GM23248 (cell line): ENCODE measurements at regions not wholly inside any gene's neighbourhood (a gene's known extent, or its start where the extent isn't known, plus 50 kb on each side); places are given as distances from the start of the nearest gene placed in this dataset.

Source experiments
- DNase-seq: peaks from one replicate; pipeline ENCODE4 v3.0.0-alpha.2; 2015
- H2AFZ ChIP-seq: fragments of 200-600 bp; sonication (generic); 2 replicates; pipeline ENCODE4 v1.6.1; 2016; ENCODE audit warnings: antibody characterized with exemption
- H3F3A ChIP-seq: fragments of 200-600 bp; sonication (generic); 2 replicates; pipeline ENCODE4 v1.6.1; 2016; ENCODE audit warnings: mild to moderate bottlenecking, antibody characterized with exemption, mixed run types; ENCODE audit not compliant: insufficient read depth
- H3K27ac ChIP-seq: fragments of 200-600 bp; sonication (generic); 2 replicates; pipeline ENCODE4 v1.5.1; 2016; ENCODE audit warnings: mild to moderate bottlenecking
- H3K27me3 ChIP-seq: fragments of 200-600 bp; sonication (generic); replicated peaks from 2 replicates; pipeline ENCODE4 v1.6.1; 2016; ENCODE audit warnings: mild to moderate bottlenecking; ENCODE audit not compliant: insufficient read depth
- H3K36me3 ChIP-seq: fragments of 200-600 bp; sonication (generic); 2 replicates; pipeline ENCODE4 v1.6.1; 2016; ENCODE audit warnings: low read depth, mild to moderate bottlenecking
- H3K4me1 ChIP-seq: fragments of 200-600 bp; sonication (generic); 2 replicates; pipeline ENCODE4 v1.6.1; 2016; ENCODE audit warnings: mild to moderate bottlenecking; ENCODE audit not compliant: insufficient read depth
- H3K4me2 ChIP-seq: fragments of 200-600 bp; sonication (generic); one replicate; pipeline ENCODE4 v1.6.1; 2016; ENCODE audit warnings: mild to moderate bottlenecking; ENCODE audit not compliant: unreplicated experiment
- H3K4me3 ChIP-seq: fragments of 200-600 bp; sonication (generic); 2 replicates; pipeline ENCODE4 v1.5.1; 2016; ENCODE audit warnings: mild to moderate bottlenecking
- H3K79me2 ChIP-seq: fragments of 200-600 bp; sonication (generic); 2 replicates; pipeline ENCODE4 v1.6.1; 2016; ENCODE audit warnings: mild to moderate bottlenecking; ENCODE audit not compliant: insufficient read depth
- H3K9ac ChIP-seq: fragments of 200-600 bp; sonication (generic); 2 replicates; pipeline ENCODE4 v1.6.1; 2016; ENCODE audit warnings: mild to moderate bottlenecking
- H3K9me2 ChIP-seq: fragments of 200-600 bp; sonication (generic); 2 replicates; pipeline ENCODE4 v1.6.1; 2016; ENCODE audit warnings: mixed run types, mild to moderate bottlenecking, moderate library complexity; ENCODE audit not compliant: insufficient read depth
- H3K9me3 ChIP-seq: fragments of 200-600 bp; sonication (generic); one replicate; pipeline ENCODE4 v1.6.1; 2017; ENCODE audit warnings: low read depth
- H4K20me1 ChIP-seq: fragments of 200-600 bp; sonication (generic); 2 replicates; pipeline ENCODE4 v1.6.0; 2016; ENCODE audit not compliant: insufficient read depth
- EZH2 ChIP-seq: fragments of 200-600 bp; sonication (generic); IDR thresholded peaks from 2 replicates; pipeline ENCODE4 v1.6.1; 2018; ENCODE audit warnings: antibody characterized with exemption, mild to moderate bottlenecking; ENCODE audit not compliant: insufficient read depth, poor library complexity, severe bottlenecking
- EZH2phosphoT487 ChIP-seq: fragments of 200-600 bp; sonication (generic); IDR thresholded peaks from 2 replicates; pipeline ENCODE4 v1.6.1; 2018; ENCODE audit warnings: antibody characterized with exemption, moderate library complexity, mild to moderate bottlenecking, low read depth; ENCODE audit not compliant: insufficient read depth
- WGBS, 2 experiments: methylation state at CpG; one replicate each; pipeline ENCODE4 v1.1.6; 2015 to 2017; ENCODE audit warnings: low lambda C conversion rate in 2 of 2, low coverage in 1 of 2; ENCODE audit errors: missing lambda C conversion rate in 2 of 2; 5-methylcytosine and 5-hydroxymethylcytosine counted together
- in situ Hi-C: fragments of 300-500 bp; cut with MboI; formaldehyde crosslinking; loops from 2 replicates; pipeline ENCODE4 v1.15.0; 2020

DNA sequence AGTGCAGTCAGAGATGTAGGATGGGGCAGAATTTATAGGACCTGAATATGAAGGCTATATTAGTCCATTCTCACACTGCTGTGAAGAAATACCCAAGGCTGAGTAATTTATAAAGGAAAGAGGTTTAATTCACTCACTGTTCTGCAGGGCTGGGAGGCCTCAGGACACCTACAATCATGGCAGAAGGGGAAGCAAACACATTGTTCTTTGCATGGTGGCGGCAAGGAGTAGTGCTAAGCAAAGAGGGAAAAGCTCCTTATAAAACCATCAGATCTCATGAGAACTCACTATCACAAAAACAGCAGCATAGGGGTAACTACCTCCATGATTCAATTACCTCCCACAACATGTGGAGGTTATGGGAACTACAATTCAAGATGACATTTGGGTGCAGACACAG lies 76.8 kb upstream of the MSTN start:
- Histone ChIP-seq H3K9me2 (no peaks in the 10 kb centered on the region), H3F3A (no peaks in the 10 kb centered on the region), H3K27me3 (no peaks in the 10 kb centered on the region), H3K4me3 (no peak overlapping the region), H3K9ac (no peak overlapping the region), H3K4me2 (no peak overlapping the region), H3K79me2 (no peaks in the 10 kb centered on the region), H2AFZ (no peak overlapping the region), H3K9me3 (no peaks in the 10 kb centered on the region), H3K27ac (no peak overlapping the region), H3K36me3 (no peaks in the 10 kb centered on the region), H3K4me1 (no peaks in the 10 kb centered on the region), H4K20me1 (no peaks in the 10 kb centered on the region)
- in situ Hi-C loops = no loop called here
- DNase-seq = no peak
- WGBS, 2 experiments = 100% methylated on average over 1 of the region's 1 CpG
- no peak for TF ChIP-seq EZH2
- TF ChIP-seq EZH2phosphoT487 = no peak

GRCh38 chr2:190138032-190138431 lies 75.5 kb upstream of the MSTN start:
- Histone ChIP-seq H3K36me3 (no peaks in the 10 kb centered on the region), H3F3A (no peaks in the 10 kb centered on the region), H3K9me3 (no peaks in the 10 kb centered on the region), H3K4me1 (no peaks in the 10 kb centered on the region), H3K9me2 (no peaks in the 10 kb centered on the region), H3K79me2 (no peaks in the 10 kb centered on the region), H3K27me3 (no peaks in the 10 kb centered on the region), H2AFZ (no peak overlapping the region), H3K4me2 (no peak overlapping the region), H4K20me1 (no peaks in the 10 kb centered on the region), H3K9ac (no peak overlapping the region), H3K4me3 (no peak overlapping the region), H3K27ac (no peak overlapping the region)
- no peak for DNase-seq
- in situ Hi-C loops = no loop called here
- no peak for TF ChIP-seq EZH2
- TF ChIP-seq EZH2phosphoT487 = no peak
- 93 to 100% methylated on average over 1 of the region's 1 CpG for WGBS, 2 experiments

DNA sequence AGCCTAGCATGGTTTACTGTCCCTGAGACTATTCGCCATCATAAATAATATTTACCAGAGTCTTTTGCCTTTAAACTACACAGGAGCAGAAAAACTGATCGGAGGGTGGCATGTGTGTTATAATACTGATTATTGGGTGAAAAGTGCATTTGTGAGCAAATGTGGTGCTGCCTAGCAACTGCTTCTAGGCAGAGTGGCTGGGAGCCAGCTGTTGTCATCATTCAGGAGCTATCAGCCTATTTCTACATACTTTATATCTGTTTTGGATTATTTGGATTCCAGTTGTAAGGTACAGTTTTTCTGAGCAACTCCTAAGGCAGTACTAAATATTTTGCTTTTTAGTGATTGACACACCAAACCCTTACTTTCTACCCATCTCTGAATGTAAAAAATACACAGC lies 75.0 kb upstream of the MSTN start:
- Histone ChIP-seq H3K9me2 (no peaks in the 10 kb centered on the region), H3K36me3 (no peaks in the 10 kb centered on the region), H4K20me1 (no peaks in the 10 kb centered on the region), H3K4me1 (no peaks in the 10 kb centered on the region), H2AFZ (no peak overlapping the region), H3F3A (no peaks in the 10 kb centered on the region), H3K9me3 (no peaks in the 10 kb centered on the region), H3K79me2 (no peaks in the 10 kb centered on the region), H3K27me3 (no peaks in the 10 kb centered on the region), H3K4me3 (no peak overlapping the region), H3K27ac (no peak overlapping the region), H3K9ac (no peak overlapping the region), H3K4me2 (no peak overlapping the region)
- 22 to 24% methylated on average over 2 of the region's 2 CpGs for WGBS, 2 experiments
- peak; percentile 65 for DNase-seq
- in situ Hi-C loops = no loop called here
- TF ChIP-seq EZH2phosphoT487 (no peak), EZH2 (no peak)

GRCh38 chr2:190136825-190137224 lies 74.3 kb upstream of the MSTN start:
- no peak overlapping the region for H3K4me2 ChIP-seq
- WGBS, 2 experiments = 95 to 98% methylated on average over 2 of the region's 2 CpGs
- no peaks in the 10 kb centered on the region for H3K4me1 ChIP-seq
- H3K9me3 ChIP-seq = no peaks in the 10 kb centered on the region
- no peak for DNase-seq
- H3K36me3 ChIP-seq = no peaks in the 10 kb centered on the region
- H3K27ac ChIP-seq = no peak overlapping the region
- H3K79me2 ChIP-seq = no peaks in the 10 kb centered on the region
- in situ Hi-C loops = no loop called here
- H4K20me1 ChIP-seq = no peaks in the 10 kb centered on the region
- H3F3A ChIP-seq = no peaks in the 10 kb centered on the region
- H3K4me3 ChIP-seq = no peak overlapping the region
- H3K9me2 ChIP-seq = no peaks in the 10 kb centered on the region
- no peaks in the 10 kb centered on the region for H3K27me3 ChIP-seq
- TF ChIP-seq EZH2phosphoT487 = no peak
- TF ChIP-seq EZH2 = no peak
- no peak overlapping the region for H2AFZ ChIP-seq
- no peak overlapping the region for H3K9ac ChIP-seq

GRCh38 chr2:190136259-190136658 lies 73.7 kb upstream of the MSTN start:
- H3K4me1 ChIP-seq = no peaks in the 10 kb centered on the region
- no peak for DNase-seq
- no peak overlapping the region for H3K4me3 ChIP-seq
- H3K36me3 ChIP-seq = no peaks in the 10 kb centered on the region
- no peaks in the 10 kb centered on the region for H3K27me3 ChIP-seq
- H3K9ac ChIP-seq = no peak overlapping the region
- no peak overlapping the region for H3K27ac ChIP-seq
- no peaks in the 10 kb centered on the region for H3K9me3 ChIP-seq
- 25 to 32% methylated on average over 1 of the region's 1 CpG for WGBS, 2 experiments
- no peaks in the 10 kb centered on the region for H3K79me2 ChIP-seq
- no peak overlapping the region for H2AFZ ChIP-seq
- no peaks in the 10 kb centered on the region for H4K20me1 ChIP-seq
- no peaks in the 10 kb centered on the region for H3F3A ChIP-seq
- H3K9me2 ChIP-seq = no peaks in the 10 kb centered on the region
- in situ Hi-C loops = no loop called here
- TF ChIP-seq EZH2phosphoT487 (no peak), EZH2 (no peak)
- no peak overlapping the region for H3K4me2 ChIP-seq
